Transverse colon (tissue), 4 donors: ENCODE measurements at regions not wholly inside any gene's neighbourhood (a gene's known extent, or its start where the extent isn't known, plus 50 kb on each side); places are given as distances from the start of the nearest gene placed in this dataset.

Source experiments
- EP300 ChIP-seq: sonication (generic); formaldehyde crosslinking; IDR thresholded peaks from one replicate; pipeline ENCODE4 v1.6.1; 2017; ENCODE audit warnings: antibody characterized with exemption, low read depth
- POLR2A ChIP-seq: fragments of 450-650 bp; IDR thresholded peaks from one replicate; pipeline ENCODE4 v1.6.1; 2016; ENCODE audit warnings: antibody characterized with exemption, mild to moderate bottlenecking, moderate library complexity
- POLR2AphosphoS5 ChIP-seq, 3 donors: sonication (generic); formaldehyde crosslinking; IDR thresholded peaks; one replicate each; pipeline ENCODE4 v1.6.1; 2016; ENCODE audit warnings: antibody characterized with exemption in 3 of 3
- TF ChIP-seq, protein P1 (sequence below), 5 experiments: fragments of 200-600 bp in 3 of 5; fragments of 450-650 bp in 2 of 5; sonication (generic) in 3 of 5; IDR thresholded peaks; 1 replicate in 2 of 5; 2 replicates in 3 of 5; pipeline ENCODE4 v1.5.1; 2016 to 2017; ENCODE audit warnings: antibody characterized with exemption in 5 of 5, inconsistent platforms in 3 of 5, mild to moderate bottlenecking in 2 of 5, moderate library complexity in 1 of 5

DNA sequence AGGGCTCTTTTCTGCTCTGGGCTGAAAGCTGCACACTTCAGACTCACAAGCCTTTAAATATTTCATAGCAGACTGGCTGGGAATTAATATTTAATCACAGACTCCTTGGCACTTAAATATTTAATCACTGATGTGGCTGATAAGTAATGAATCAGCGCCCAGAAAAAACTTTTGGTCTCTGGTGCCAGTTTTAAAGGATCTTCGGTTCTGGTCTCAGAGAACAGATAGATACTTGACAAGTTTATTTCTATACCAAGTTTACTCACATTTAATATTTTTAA, 201.2 kb downstream of the MYCN start:
- TF ChIP-seq, protein P1, sequence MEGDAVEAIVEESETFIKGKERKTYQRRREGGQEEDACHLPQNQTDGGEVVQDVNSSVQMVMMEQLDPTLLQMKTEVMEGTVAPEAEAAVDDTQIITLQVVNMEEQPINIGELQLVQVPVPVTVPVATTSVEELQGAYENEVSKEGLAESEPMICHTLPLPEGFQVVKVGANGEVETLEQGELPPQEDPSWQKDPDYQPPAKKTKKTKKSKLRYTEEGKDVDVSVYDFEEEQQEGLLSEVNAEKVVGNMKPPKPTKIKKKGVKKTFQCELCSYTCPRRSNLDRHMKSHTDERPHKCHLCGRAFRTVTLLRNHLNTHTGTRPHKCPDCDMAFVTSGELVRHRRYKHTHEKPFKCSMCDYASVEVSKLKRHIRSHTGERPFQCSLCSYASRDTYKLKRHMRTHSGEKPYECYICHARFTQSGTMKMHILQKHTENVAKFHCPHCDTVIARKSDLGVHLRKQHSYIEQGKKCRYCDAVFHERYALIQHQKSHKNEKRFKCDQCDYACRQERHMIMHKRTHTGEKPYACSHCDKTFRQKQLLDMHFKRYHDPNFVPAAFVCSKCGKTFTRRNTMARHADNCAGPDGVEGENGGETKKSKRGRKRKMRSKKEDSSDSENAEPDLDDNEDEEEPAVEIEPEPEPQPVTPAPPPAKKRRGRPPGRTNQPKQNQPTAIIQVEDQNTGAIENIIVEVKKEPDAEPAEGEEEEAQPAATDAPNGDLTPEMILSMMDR (IDR thresholded peaks at IDR 0.05) = no peak
- TF ChIP-seq POLR2AphosphoS5 (IDR thresholded peaks at IDR 0.05) (no peak), POLR2A (no peak), EP300 (no peak)
